ENCODE measurements at regions not wholly inside any gene's neighbourhood (a gene's known extent, or its start where the extent isn't known, plus 50 kb on each side); places are given as distances from the start of the nearest gene placed in this dataset.
"Not testable (repeated sequence)": the region's sequence is repeated elsewhere in the genome, so short reads cannot be mapped to it uniquely, and the experiment has no call there.

DNA sequence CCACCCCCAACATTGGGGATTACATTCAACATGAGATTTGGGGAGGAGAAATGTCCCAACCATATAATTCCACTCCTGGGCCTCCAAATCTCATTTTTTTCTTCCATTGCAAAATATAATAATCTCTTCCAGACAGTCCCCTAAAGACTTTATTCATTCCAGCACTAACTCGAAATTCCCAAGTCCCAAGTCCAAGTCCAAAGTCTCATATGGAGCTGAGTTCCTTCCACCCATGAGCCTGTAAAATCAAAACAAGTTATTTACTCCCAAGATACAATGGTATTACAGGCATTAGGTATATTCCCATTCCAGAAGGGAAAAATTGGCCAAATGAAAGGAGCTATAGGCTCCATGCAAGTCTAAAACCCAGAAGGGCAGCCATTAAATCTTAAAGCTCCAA, 56.7 kb downstream of the P2RY1 start:
- no peak for FAIRE-seq

- no peak for FAIRE-seq
These were observed 57.5 kb downstream of the P2RY1 start for GRCh38 chr3:152892446-152892845.

GRCh38 chr3:152893647-152894046, 58.7 kb downstream of the P2RY1 start:
- FAIRE-seq, result no peak

DNA sequence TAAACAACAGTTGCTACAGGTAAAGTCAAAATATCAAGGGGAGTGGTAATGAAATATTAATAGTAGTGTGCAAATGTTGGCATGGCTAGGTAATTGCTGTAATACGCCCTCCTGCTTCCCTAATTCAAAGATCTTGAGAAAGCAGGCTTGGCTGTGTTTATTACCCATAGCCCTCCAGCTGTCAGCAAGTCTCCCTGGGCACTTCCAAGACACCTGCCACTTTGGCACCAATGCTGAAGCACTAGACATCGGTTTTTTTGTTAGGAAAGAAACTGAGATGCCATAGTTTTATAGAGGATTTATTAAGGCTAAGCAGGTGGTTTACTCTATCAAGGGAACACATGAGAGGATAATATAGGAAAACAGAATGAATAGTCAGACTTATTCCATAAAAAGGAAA, 64.4 kb downstream of the P2RY1 start:
- no peak for FAIRE-seq

- no peak for FAIRE-seq
These were observed 67.3 kb downstream of the P2RY1 start for GRCh38 chr3:152902141-152902669.

- FAIRE-seq, result no peak
These were observed 70.7 kb downstream of the P2RY1 start for GRCh38 chr3:152905631-152906030.

GRCh38 chr3:152909180-152909883, 74.4 kb downstream of the P2RY1 start:
- FAIRE-seq, result no peak

DNA sequence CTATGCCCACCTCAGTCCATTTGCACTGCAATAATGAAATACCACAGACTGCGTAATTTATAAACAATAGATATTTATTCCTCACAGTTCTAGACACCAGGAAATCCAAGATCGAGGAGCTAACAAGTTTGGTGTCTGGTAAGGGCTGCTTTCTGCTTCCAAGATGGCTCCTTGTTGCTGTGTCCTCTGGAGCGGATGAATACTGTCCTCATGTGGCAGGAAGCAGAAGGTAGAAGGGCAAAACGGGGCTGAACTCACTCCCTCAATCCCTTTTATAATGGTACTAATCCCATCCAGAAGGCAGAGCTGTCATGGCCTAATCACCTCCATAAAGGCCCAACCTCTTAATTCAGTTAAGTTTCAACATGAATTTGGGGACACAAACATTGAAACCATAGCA, 75.3 kb downstream of the P2RY1 start:
- FAIRE-seq, result no peak

GRCh38 chr3:152910966-152911365, 76.0 kb downstream of the P2RY1 start:
- FAIRE-seq, result no peak

DNA sequence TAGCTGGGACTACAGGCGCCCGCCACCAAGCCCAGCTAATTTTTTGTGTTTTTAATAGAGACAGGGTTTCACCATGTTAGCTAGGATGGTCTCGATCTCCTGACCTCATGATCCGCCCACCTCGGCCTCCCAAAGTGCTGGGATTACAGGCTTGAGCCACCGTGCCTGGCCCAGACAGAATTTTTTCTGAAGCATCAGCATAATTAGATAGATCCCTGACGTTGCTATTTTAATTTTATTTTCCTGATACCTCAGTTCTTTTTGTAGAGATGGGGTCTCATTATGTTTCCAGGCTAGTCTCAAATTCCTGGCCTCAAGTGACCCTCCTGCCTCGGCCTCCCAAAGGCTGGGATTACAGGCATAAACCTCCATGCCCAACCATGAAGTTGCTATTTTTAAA, 79.8 kb downstream of the P2RY1 start:
- not testable (repeated sequence) for FAIRE-seq

- no peak for FAIRE-seq
These were observed 80.8 kb downstream of the P2RY1 start for GRCh38 chr3:152915695-152916094.

DNA sequence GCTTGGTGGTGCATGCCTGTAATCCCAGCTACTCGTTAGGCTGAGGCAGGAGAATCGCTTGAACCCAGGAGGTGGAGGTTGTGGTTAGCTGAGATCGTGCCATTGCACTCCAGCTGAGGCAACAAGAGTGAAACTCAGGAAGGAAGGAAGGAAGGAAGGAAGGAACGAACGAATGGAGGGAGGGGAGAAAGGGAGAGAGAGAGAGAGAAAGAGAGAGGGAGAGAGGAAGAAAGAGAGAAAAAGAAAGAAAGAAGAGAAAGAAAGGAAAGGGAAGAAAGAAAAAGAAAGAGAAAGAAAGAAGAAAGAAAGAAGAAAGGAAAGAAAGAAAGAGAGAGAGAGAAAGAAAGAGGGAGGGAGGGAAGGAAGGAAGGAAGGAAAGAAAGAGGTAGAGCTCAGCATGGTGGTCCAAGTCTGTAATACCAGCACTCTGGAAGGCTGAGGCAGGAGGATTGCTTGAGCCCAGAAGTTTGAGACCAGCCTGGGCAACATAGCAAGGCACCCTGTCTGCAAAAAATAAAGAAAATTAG, 81.9 kb downstream of the P2RY1 start:
- FAIRE-seq, result no peak

- no peak for FAIRE-seq
These were observed 86.4 kb downstream of the P2RY1 start for GRCh38 chr3:152921351-152921750.

- no peak for FAIRE-seq
These were observed 87.6 kb downstream of the P2RY1 start for GRCh38 chr3:152922554-152922953.

DNA sequence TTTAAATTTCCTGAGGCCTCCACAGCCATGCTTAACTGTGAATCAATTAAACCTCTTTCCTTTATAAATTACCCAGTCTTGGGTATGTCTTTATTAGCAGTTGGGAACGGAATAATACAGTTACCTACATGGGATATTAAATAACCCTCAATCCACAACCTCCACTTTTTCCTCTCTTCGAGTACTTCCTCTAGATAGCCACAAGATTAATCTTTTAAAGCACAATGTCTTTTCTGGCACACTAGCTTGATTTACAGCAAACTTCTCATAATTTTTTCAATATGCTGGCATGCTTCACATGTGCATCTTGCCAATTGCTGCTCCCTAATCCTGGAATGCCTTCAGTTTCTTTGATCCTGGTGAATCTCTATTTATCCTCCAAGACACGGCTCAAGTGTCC, 92.2 kb downstream of the P2RY1 start:
- no peak for FAIRE-seq

DNA sequence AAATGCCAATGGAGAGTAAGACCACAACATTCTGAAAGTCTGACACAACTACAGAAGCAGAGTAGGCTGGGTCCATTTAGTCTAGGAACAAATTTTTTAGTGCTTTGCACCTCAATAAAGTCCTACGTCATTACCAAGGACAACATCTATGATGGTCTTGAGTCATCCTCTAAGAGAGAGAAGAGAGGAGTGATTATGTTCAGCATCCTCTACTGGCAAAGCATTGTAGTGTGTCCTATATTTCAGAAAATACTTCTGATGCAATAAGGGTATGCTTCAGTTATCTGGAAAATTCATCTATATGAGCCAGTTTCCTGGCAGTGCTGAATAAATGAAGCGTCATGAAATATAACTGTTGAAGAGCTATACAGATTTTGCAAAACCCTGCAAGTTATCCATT, 95.6 kb downstream of the P2RY1 start:
- FAIRE-seq, result no peak

- FAIRE-seq, result no peak
These were observed 102.3 kb downstream of the P2RY1 start for GRCh38 chr3:152937234-152937633.

DNA sequence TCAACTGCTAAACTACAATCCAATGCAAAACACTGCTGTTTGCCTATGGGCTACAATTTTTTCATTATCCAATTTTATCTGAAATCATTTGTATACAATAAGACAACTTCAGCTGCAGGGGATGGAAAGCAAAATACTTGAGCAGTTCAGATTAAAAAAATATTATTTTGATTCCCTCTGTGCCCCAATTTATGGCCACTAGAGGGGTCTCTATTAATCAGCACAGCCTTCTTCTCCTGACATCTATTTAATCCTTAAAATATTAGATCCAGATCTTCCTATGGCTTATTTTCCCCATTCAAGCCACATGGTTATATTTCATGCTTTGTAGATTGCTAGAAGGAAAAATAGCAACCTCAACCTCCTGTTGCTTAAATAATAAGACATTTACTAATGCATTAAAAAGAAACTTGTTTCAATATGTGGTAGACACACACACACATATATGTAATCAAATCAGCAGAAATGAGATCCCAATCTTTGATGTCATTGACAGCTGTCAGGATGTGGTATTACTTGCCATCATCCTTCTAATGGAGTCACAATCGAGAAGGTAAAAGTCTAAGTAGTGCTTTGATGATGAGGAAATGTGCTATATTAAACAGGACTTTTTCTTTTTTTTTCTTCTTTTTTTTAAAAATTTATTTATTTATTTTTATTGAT, 104.2 kb downstream of the P2RY1 start:
- no peak for FAIRE-seq

- no peak for FAIRE-seq
These were observed 106.9 kb downstream of the P2RY1 start for GRCh38 chr3:152941859-152942258.

GRCh38 chr3:152942366-152942765, 107.4 kb downstream of the P2RY1 start:
- no peak for FAIRE-seq

DNA sequence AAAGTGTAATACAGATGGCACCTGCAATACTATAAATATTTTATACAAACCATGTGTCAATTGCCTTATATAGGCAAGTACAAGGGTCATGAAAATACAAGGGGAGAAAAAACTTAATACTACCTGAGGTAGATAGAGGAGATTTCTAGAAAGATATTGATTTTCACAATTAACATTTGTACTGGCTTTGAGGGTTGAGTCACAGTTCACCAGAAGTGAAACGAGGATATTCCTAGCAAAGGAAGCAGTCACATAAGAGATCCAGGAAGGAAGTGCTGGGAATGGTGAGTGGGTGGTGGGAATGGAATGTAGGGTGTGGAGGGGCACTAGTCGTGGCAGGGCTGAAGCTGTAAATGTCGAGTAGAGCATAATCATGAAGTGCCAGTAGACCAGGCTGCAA, 108.7 kb downstream of the P2RY1 start:
- FAIRE-seq, result no peak

GRCh38 chr3:152944671-152945070, 109.7 kb downstream of the P2RY1 start:
- no peak for FAIRE-seq

- FAIRE-seq, result no peak
These were observed 110.6 kb downstream of the P2RY1 start for GRCh38 chr3:152945556-152945955.

GRCh38 chr3:152957491-152957890, 122.6 kb downstream of the P2RY1 start:
- FAIRE-seq, result peak; percentile 68
